PFSK-1 (cell line): ENCODE measurements at regions not wholly inside any gene's neighbourhood (a gene's known extent, or its start where the extent isn't known, plus 50 kb on each side); places are given as distances from the start of the nearest gene placed in this dataset.

Experiments used
- FOXP2 ChIP-seq: optimal IDR thresholded peaks from 2 replicates; pipeline ENCODE3; 2011; ENCODE audit warnings: borderline replicate concordance, control low read depth, inconsistent platforms; ENCODE audit not compliant: insufficient read depth; ENCODE audit errors: extremely low read length, extremely low read depth
- POLR2AphosphoS5 ChIP-seq: IDR thresholded peaks from 2 replicates; pipeline ENCODE4 v1.6.1; 2012; ENCODE audit warnings: low read depth, mild to moderate bottlenecking, control low read depth, low read length, moderate library complexity
- REST ChIP-seq, 2 experiments: IDR thresholded peaks; 2 replicates each; pipeline versions ENCODE4 v1.6.1 to v1.8.0; 2011 to 2012; ENCODE audit warnings: low read depth in 2 of 2, low read length in 2 of 2, control low read depth in 1 of 2, inconsistent platforms in 1 of 2, mild to moderate bottlenecking in 1 of 2, moderate library complexity in 1 of 2; ENCODE audit not compliant: insufficient read depth in 1 of 2
- SIN3A ChIP-seq: IDR thresholded peaks from 2 replicates; pipeline ENCODE4 v1.6.1; 2012; ENCODE audit warnings: mild to moderate bottlenecking, low read length, moderate library complexity, borderline replicate concordance; ENCODE audit not compliant: insufficient read depth
- TAF1 ChIP-seq: IDR thresholded peaks from 2 replicates; pipeline ENCODE4 v1.6.1; 2012; ENCODE audit warnings: low read length, control low read depth, borderline replicate concordance; ENCODE audit not compliant: insufficient read depth

GRCh38 chr4:97330917-97331316 lies 812.4 kb downstream of the STPG2 start:
- TF ChIP-seq POLR2AphosphoS5 (no peak), FOXP2 (no peak), REST (IDR thresholded peaks at IDR 0.05; ENCODE audit: insufficient read depth in 1 of 2, low read depth in 2 of 2, low read length in 2 of 2) (no peak), TAF1 (no peak), SIN3A (no peak)

- no peak for TF ChIP-seq SIN3A
- no peak for TF ChIP-seq FOXP2
- TF ChIP-seq POLR2AphosphoS5: no peak
- TF ChIP-seq REST (IDR thresholded peaks at IDR 0.05; ENCODE audit: insufficient read depth in 1 of 2, low read depth in 2 of 2, low read length in 2 of 2): no peak
- TF ChIP-seq TAF1: no peak
Measured at GRCh38 chr4:97334348-97334747, 808.9 kb downstream of the STPG2 start.

- TF ChIP-seq POLR2AphosphoS5 (no peak), FOXP2 (no peak), TAF1 (no peak), REST (IDR thresholded peaks at IDR 0.05; ENCODE audit: insufficient read depth in 1 of 2, low read depth in 2 of 2, low read length in 2 of 2) (no peak), SIN3A (no peak)
Measured at GRCh38 chr4:97349468-97350186, 793.6 kb downstream of the STPG2 start.

- TF ChIP-seq REST (IDR thresholded peaks at IDR 0.05; ENCODE audit: insufficient read depth in 1 of 2, low read depth in 2 of 2, low read length in 2 of 2) (no peak), TAF1 (no peak), POLR2AphosphoS5 (no peak), SIN3A (no peak), FOXP2 (no peak)
Measured at GRCh38 chr4:97353876-97354275, 789.4 kb downstream of the STPG2 start.

GRCh38 chr4:97359826-97360225 lies 783.5 kb downstream of the STPG2 start:
- TF ChIP-seq SIN3A (no peak), FOXP2 (no peak), TAF1 (no peak), REST (IDR thresholded peaks at IDR 0.05; ENCODE audit: insufficient read depth in 1 of 2, low read depth in 2 of 2, low read length in 2 of 2) (no peak), POLR2AphosphoS5 (no peak)
